ENCODE measurements at regions not wholly inside any gene's neighbourhood (a gene's known extent, or its start where the extent isn't known, plus 50 kb on each side); places are given as distances from the start of the nearest gene placed in this dataset.

DNA sequence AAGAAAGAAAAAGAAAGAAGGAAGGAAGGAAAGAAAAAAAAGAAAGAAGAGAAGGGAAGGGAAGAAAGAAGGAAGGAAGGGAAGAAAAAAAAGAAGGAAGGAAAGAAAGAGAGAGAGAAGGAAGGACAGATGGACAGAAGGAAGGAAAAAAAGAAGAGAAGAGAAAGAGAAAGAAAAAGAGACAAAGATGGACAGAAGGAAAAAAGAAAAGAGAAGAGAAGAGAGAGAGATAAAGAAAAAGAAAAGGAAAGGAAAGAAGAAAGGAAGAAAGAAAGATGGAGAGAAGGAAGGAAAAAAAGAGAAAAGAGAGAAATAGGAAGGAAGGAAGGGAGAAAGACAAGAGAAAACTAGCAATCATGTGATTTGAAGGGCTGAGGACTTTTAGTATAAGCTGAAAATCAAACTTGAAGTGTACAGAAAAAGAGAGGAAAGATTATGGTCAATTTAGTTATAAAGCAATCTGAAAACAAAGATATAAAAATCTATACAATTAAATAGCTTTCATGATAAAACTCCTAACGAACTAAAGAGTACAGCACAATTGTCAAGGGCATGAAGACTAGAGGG, 115.3 kb downstream of the LTN1 start:
- Histone ChIP-seq H3F3A (ENCODE audit: control insufficient read depth, insufficient read depth) (peaks cover 3% of the 10 kb centered on the region; the same call in 1 of the 2 replicates), H3K4me1 (ENCODE audit: control insufficient read depth, low read length) (no peaks in the 10 kb centered on the region), H3K36me3 (ENCODE audit: control insufficient read depth, low read length) (peaks cover 43% of the 10 kb centered on the region), H3K4me3 (ENCODE audit: low read length) (no peak overlapping the region), H3K4me2 (ENCODE audit: low read length) (no peak overlapping the region), H3K79me2 (ENCODE audit: control insufficient read depth, low read length) (no peaks in the 10 kb centered on the region), H3K9me3 (ENCODE audit: control insufficient read depth, insufficient read depth, low read length) (no peaks in the 10 kb centered on the region), H4K20me1 (ENCODE audit: control insufficient read depth, insufficient read depth, low read depth, low read length) (no peaks in the 10 kb centered on the region), H3K27ac (ENCODE audit: low read depth, low read length) (no peak overlapping the region), H3K27me3 (ENCODE audit: control insufficient read depth, low read length) (no peaks in the 10 kb centered on the region), H3K9me2 (replicated peaks; ENCODE audit: control insufficient read depth, low read length) (no peaks in the 10 kb centered on the region)
- TF ChIP-seq, protein P1, sequence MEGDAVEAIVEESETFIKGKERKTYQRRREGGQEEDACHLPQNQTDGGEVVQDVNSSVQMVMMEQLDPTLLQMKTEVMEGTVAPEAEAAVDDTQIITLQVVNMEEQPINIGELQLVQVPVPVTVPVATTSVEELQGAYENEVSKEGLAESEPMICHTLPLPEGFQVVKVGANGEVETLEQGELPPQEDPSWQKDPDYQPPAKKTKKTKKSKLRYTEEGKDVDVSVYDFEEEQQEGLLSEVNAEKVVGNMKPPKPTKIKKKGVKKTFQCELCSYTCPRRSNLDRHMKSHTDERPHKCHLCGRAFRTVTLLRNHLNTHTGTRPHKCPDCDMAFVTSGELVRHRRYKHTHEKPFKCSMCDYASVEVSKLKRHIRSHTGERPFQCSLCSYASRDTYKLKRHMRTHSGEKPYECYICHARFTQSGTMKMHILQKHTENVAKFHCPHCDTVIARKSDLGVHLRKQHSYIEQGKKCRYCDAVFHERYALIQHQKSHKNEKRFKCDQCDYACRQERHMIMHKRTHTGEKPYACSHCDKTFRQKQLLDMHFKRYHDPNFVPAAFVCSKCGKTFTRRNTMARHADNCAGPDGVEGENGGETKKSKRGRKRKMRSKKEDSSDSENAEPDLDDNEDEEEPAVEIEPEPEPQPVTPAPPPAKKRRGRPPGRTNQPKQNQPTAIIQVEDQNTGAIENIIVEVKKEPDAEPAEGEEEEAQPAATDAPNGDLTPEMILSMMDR (IDR thresholded peaks at IDR 0.05; ENCODE audit: low read depth, low read length, poor library complexity, severe bottlenecking): no peak
- TF ChIP-seq EZH2phosphoT487 (IDR thresholded peaks at IDR 0.05; ENCODE audit: borderline replicate concordance, low read length): no peak

DNA sequence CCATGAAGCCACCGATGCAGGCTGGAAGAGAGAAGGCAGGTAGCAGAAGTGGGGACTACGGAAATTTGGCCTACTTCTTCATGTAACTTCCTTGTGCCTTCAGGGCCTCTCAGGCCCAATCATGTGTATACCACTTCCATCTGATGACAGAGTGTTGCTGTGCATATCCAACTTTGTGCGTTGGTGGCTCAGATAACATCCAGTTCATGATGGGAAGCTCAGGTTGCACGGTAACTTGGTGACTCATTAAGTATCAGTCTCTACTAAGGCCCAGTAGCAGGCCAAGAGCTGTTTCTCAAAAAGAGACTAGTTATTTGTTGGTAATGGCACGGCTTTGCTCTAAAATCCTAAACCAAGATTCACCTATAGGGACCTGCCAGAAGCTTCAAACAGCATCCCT, 117.6 kb downstream of the LTN1 start:
- Histone ChIP-seq H3K9me2 (replicated peaks; ENCODE audit: control insufficient read depth, low read length) (no peaks in the 10 kb centered on the region), H4K20me1 (ENCODE audit: control insufficient read depth, insufficient read depth, low read depth, low read length) (no peaks in the 10 kb centered on the region), H3K79me2 (ENCODE audit: control insufficient read depth, low read length) (no peaks in the 10 kb centered on the region), H3K4me3 (ENCODE audit: low read length) (no peak overlapping the region), H3K27me3 (ENCODE audit: control insufficient read depth, low read length) (no peaks in the 10 kb centered on the region), H3K27ac (ENCODE audit: low read depth, low read length) (no peak overlapping the region), H3K36me3 (ENCODE audit: control insufficient read depth, low read length) (peaks cover 32% of the 10 kb centered on the region), H3F3A (ENCODE audit: control insufficient read depth, insufficient read depth) (peaks cover 3% of the 10 kb centered on the region; the same call in 1 of the 2 replicates), H3K9me3 (ENCODE audit: control insufficient read depth, insufficient read depth, low read length) (no peaks in the 10 kb centered on the region), H3K4me1 (ENCODE audit: control insufficient read depth, low read length) (no peaks in the 10 kb centered on the region), H3K4me2 (ENCODE audit: low read length) (no peak overlapping the region)
- TF ChIP-seq EZH2phosphoT487 (IDR thresholded peaks at IDR 0.05; ENCODE audit: borderline replicate concordance, low read length): no peak
- TF ChIP-seq, protein P1 (IDR thresholded peaks at IDR 0.05; ENCODE audit: low read depth, low read length, poor library complexity, severe bottlenecking): no peak

DNA sequence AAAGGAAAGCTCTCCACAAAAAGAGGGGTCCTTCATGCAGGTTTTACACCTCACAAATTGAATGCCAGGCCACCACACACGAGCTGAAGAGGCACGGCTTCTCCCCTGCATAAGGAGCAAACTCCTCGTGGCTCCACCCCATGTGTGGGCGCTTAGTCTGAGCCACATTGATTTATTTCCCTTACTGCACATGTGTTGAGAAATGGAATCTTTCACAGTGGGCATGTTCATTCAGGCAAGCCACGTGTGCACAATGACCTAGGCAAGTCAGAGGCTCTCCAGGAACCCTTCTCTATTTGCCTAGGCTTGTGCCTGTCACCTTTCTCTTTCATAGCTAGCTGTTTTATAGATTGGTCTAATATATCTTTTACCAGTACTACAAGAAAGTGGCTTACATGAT, 120.5 kb downstream of the LTN1 start:
- no peaks in the 10 kb centered on the region for H3K9me2 ChIP-seq (replicated peaks; ENCODE audit: control insufficient read depth, low read length)
- no peaks in the 10 kb centered on the region for H3K79me2 ChIP-seq (ENCODE audit: control insufficient read depth, low read length)
- H3K4me3 ChIP-seq (ENCODE audit: low read length): no peak overlapping the region
- no peak overlapping the region for H3K27ac ChIP-seq (ENCODE audit: low read depth, low read length)
- no peaks in the 10 kb centered on the region for H3F3A ChIP-seq (ENCODE audit: control insufficient read depth, insufficient read depth)
- H3K27me3 ChIP-seq (ENCODE audit: control insufficient read depth, low read length): no peaks in the 10 kb centered on the region
- no peaks in the 10 kb centered on the region for H3K9me3 ChIP-seq (ENCODE audit: control insufficient read depth, insufficient read depth, low read length)
- H3K36me3 ChIP-seq (ENCODE audit: control insufficient read depth, low read length): peaks cover 32% of the 10 kb centered on the region
- no peak for TF ChIP-seq EZH2phosphoT487 (IDR thresholded peaks at IDR 0.05; ENCODE audit: borderline replicate concordance, low read length)
- TF ChIP-seq, protein P1 (IDR thresholded peaks at IDR 0.05; ENCODE audit: low read depth, low read length, poor library complexity, severe bottlenecking): no peak
- H3K4me1 ChIP-seq (ENCODE audit: control insufficient read depth, low read length): no peaks in the 10 kb centered on the region
- H3K4me2 ChIP-seq (ENCODE audit: low read length): no peak overlapping the region
- no peaks in the 10 kb centered on the region for H4K20me1 ChIP-seq (ENCODE audit: control insufficient read depth, insufficient read depth, low read depth, low read length)
